Stomach (tissue), 4 donors: ENCODE measurements at regions not wholly inside any gene's neighbourhood (a gene's known extent, or its start where the extent isn't known, plus 50 kb on each side); places are given as distances from the start of the nearest gene placed in this dataset.

Experiments
- CTCF ChIP-seq, 7 experiments: fragments of 450-650 bp in 4 of 7; fragments of 200-600 bp in 3 of 7; sonication (generic) in 3 of 7; IDR thresholded peaks; one replicate each; pipeline ENCODE4 v1.5.1; 2016 to 2019; ENCODE audit warnings: antibody characterized with exemption in 7 of 7, control low read depth in 2 of 7, mild to moderate bottlenecking in 1 of 7
- EP300 ChIP-seq: sonication (generic); formaldehyde crosslinking; IDR thresholded peaks from one replicate; pipeline ENCODE4 v1.6.1; 2017; ENCODE audit warnings: antibody characterized with exemption
- POLR2A ChIP-seq, 4 donors: fragments of 450-650 bp; IDR thresholded peaks; one replicate each; pipeline ENCODE4 v1.6.1; 2016; ENCODE audit warnings: antibody characterized with exemption in 4 of 4, control low read depth in 2 of 4, mild to moderate bottlenecking in 1 of 4, moderate library complexity in 1 of 4
- POLR2AphosphoS5 ChIP-seq, 3 donors: sonication (generic); formaldehyde crosslinking; IDR thresholded peaks; one replicate each; pipeline ENCODE4 v1.6.1; 2016; ENCODE audit warnings: antibody characterized with exemption in 3 of 3

GRCh38 chr10:125221716-125222115, 61.4 kb upstream of the CTBP2 start:
- TF ChIP-seq POLR2A (IDR thresholded peaks at IDR 0.05) (no peak), CTCF (IDR thresholded peaks at IDR 0.05) (no peak), POLR2AphosphoS5 (IDR thresholded peaks at IDR 0.05) (no peak), EP300 (no peak)
